ENCODE measurements at regions not wholly inside any gene's neighbourhood (a gene's known extent, or its start where the extent isn't known, plus 50 kb on each side); places are given as distances from the start of the nearest gene placed in this dataset.

- in situ Hi-C loops (cut with MboI; ENCODE audit: low sequenced_read_pairs), result no loop called here
- H4K8ac ChIP-seq (ENCODE audit: low read depth in 2 of 2, low read length in 2 of 2), result no peak overlapping the region
- H3K4me2 ChIP-seq (ENCODE audit: low read depth, low read length), result no peak overlapping the region
- H2AFZ ChIP-seq (replicated peaks; ENCODE audit: low read length, poor library complexity), result no peak overlapping the region
- no peak overlapping the region for H2AK9ac ChIP-seq (replicated peaks; ENCODE audit: low read depth, low read length, poor library complexity)
- no peak overlapping the region for H4K91ac ChIP-seq (ENCODE audit: insufficient read depth, low read depth, low read length)
- H3K79me1 ChIP-seq (ENCODE audit: low read depth in 1 of 2, low read length in 2 of 2), result no peaks in the 10 kb centered on the region
- no peak overlapping the region for H3K14ac ChIP-seq (replicated peaks; ENCODE audit: low read depth, low read length)
- no peak overlapping the region for H2BK120ac ChIP-seq (ENCODE audit: low read depth, low read length)
- H3K9me1 ChIP-seq (ENCODE audit: insufficient read depth, low read length), result no peaks in the 10 kb centered on the region
- ChIA-PET CTCF (no interaction called here), POLR2A (ENCODE audit: unreplicated experiment) (no interaction called here)
- no peaks in the 10 kb centered on the region for H3K27me3 ChIP-seq (ENCODE audit: control insufficient read depth, insufficient read depth, low read length)
- H3K9me3 ChIP-seq (ENCODE audit: control insufficient read depth, insufficient read depth, low read length), result no peaks in the 10 kb centered on the region
- H2BK20ac ChIP-seq (ENCODE audit: low read depth, low read length), result no peak overlapping the region
- no TSS peak for BruUV-seq (replicated peaks)
- no peak for DNase-seq
- H3K56ac ChIP-seq (ENCODE audit: extremely low read depth, insufficient read depth, low read length), result no peak overlapping the region
- dilution Hi-C loops (cut with HindIII; ENCODE audit: low sequenced_read_pairs, unreplicated experiment), result no loop called here
- H2BK15ac ChIP-seq (ENCODE audit: low read depth, low read length), result no peak overlapping the region
- no peak overlapping the region for H4K5ac ChIP-seq (ENCODE audit: low read depth, low read length)
- TF ChIP-seq RCOR1 (IDR thresholded peaks at IDR 0.05; ENCODE audit: insufficient replicate concordance, low read length) (no peak), RAD21 (IDR thresholded peaks at IDR 0.05; ENCODE audit: low read length) (no peak), CHD1 (IDR thresholded peaks at IDR 0.05; ENCODE audit: low read depth, low read length) (no peak), NFE2L2 (IDR thresholded peaks at IDR 0.05; ENCODE audit: low read depth, low read length) (no peak), RFX5 (IDR thresholded peaks at IDR 0.05; ENCODE audit: low read depth, low read length) (no peak), SMC3 (IDR thresholded peaks at IDR 0.05; ENCODE audit: low read depth, low read length) (no peak), CTCF (conservative IDR thresholded peaks at IDR 0.05; ENCODE audit: low read depth, low read length) (no peak), MXI1 (IDR thresholded peaks at IDR 0.05; ENCODE audit: borderline replicate concordance, low read depth, low read length) (no peak), USF2 (IDR thresholded peaks at IDR 0.05; ENCODE audit: low read depth, low read length) (no peak), POLR2A (IDR thresholded peaks at IDR 0.05; ENCODE audit: low read depth, low read length) (no peak), MAFK (IDR thresholded peaks at IDR 0.05; ENCODE audit: low read depth, low read length) (no peak), ELK1 (IDR thresholded peaks at IDR 0.05; ENCODE audit: borderline replicate concordance, low read depth, low read length) (no peak), BHLHE40 (IDR thresholded peaks at IDR 0.05; ENCODE audit: low read depth, low read length) (no peak), FOS (IDR thresholded peaks at IDR 0.05; ENCODE audit: low read depth, low read length) (no peak), CEBPB (IDR thresholded peaks at IDR 0.05; ENCODE audit: low read depth, low read length) (no peak), MAZ (IDR thresholded peaks at IDR 0.05; ENCODE audit: borderline replicate concordance, low read depth, low read length) (no peak)
- H3K4ac ChIP-seq (ENCODE audit: low read depth, low read length), result no peak overlapping the region
- no peak overlapping the region for H2BK5ac ChIP-seq (ENCODE audit: low read depth, low read length, poor library complexity, severe bottlenecking)
- no peak overlapping the region for H2AK5ac ChIP-seq (ENCODE audit: low read depth, low read length)
- H3K9ac ChIP-seq (ENCODE audit: low read depth, low read length), result no peak overlapping the region
- H3K27ac ChIP-seq (ENCODE audit: insufficient read depth, low read length), result no peak overlapping the region
- no peak for ATAC-seq (ENCODE audit: low read depth)
- whole genome bisulfite sequencing, 2 experiments (ENCODE audit: extremely low coverage in 2 of 2, insufficient read length in 1 of 2), result 100% methylated on average over 2 of the region's 4 CpGs; no CpG with 5 or more reads in 1 of the 2 experiments
- no peak overlapping the region for H3K4me3 ChIP-seq (ENCODE audit: insufficient read depth, low read depth, low read length)
- no peak overlapping the region for H3K18ac ChIP-seq (ENCODE audit: low read depth, low read length)
- peaks cover 2% of the 10 kb centered on the region; the same call in 1 of the 2 replicates for H3K36me3 ChIP-seq (ENCODE audit: control insufficient read depth, insufficient read depth, low read length)
- intact Hi-C loops (cut with micrococcal nuclease), result no loop called here
- H3K4me1 ChIP-seq (ENCODE audit: control insufficient read depth, insufficient read depth, low read length), result 0 out of 2 replicates have a peak, but pooled peaks cover 2% of the 10 kb centered on the region
- H3K23ac ChIP-seq (ENCODE audit: low read depth, low read length), result no peak overlapping the region
- H4K20me1 ChIP-seq (ENCODE audit: insufficient read depth, low read length), result no peaks in the 10 kb centered on the region
Observed at GRCh38 chr18:23388357-23388756, 64.7 kb upstream of the RIOK3 start.

Data from IMR-90 (cell line).